ENCODE measurements at regions not wholly inside any gene's neighbourhood (a gene's known extent, or its start where the extent isn't known, plus 50 kb on each side); places are given as distances from the start of the nearest gene placed in this dataset.

DNA sequence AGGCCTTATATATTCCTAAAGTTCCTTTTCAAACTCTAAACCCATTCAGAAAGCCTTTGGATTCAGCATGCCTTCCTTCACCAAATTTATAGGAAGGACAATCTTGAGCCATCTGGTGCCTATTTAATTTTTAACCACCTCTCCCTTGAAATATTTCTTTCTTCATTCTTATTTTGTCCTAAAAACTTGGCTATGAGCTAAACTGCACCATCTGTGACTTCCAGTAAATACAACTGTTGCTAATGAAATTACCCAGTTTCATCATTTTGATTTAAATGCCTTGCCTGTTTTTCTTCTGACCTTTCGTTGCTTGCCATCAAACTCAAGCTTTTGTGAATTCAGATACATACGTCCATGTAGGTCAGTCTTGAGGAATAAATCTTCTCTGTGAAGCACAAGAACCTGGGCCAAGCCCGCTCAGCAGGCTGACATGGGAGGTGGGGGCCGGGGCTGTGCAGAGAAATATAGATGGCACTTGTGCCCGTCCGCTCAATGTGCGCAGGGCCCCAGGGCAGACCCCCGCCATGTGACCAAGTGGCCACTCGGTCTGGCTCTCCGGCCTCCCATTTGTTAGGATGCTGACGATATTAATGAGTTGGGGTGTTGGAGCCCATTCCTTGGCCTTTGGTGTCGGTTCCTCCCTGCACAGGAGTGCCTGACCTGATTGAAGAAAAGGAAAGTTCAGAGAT is 335.9 kb downstream of the VPS13C start:
- Histone ChIP-seq H2AFZ (no peak overlapping the region), H3K36me3 (ENCODE audit: low read depth) (no peaks in the 10 kb centered on the region), H3K27me3 (replicated peaks; ENCODE audit: insufficient read depth) (peaks cover 12% of the 10 kb centered on the region; the same call in 1 of the 2 replicates), H3K9me2 (ENCODE audit: insufficient read depth) (no peaks in the 10 kb centered on the region), H3K9ac (no peak overlapping the region), H3K79me2 (ENCODE audit: insufficient read depth) (no peaks in the 10 kb centered on the region), H3K9me3 (ENCODE audit: low read depth) (no peaks in the 10 kb centered on the region), H3K4me2 (ENCODE audit: unreplicated experiment) (no peak overlapping the region), H3F3A (ENCODE audit: insufficient read depth) (no peaks in the 10 kb centered on the region), H3K4me3 (no peak overlapping the region), H4K20me1 (ENCODE audit: insufficient read depth) (no peaks in the 10 kb centered on the region), H3K4me1 (ENCODE audit: insufficient read depth) (no peaks in the 10 kb centered on the region), H3K27ac (no peak overlapping the region)
- no peak for DNase-seq
- WGBS, 2 experiments (ENCODE audit: low coverage in 1 of 2, low lambda C conversion rate in 2 of 2, missing lambda C conversion rate in 2 of 2), result 50 to 55% methylated on average over 12 of the region's 12 CpGs
- in situ Hi-C loops (cut with MboI), result no loop called here
- TF ChIP-seq EZH2 (IDR thresholded peaks at IDR 0.05; ENCODE audit: insufficient read depth, poor library complexity, severe bottlenecking), result no peak
- no peak for TF ChIP-seq EZH2phosphoT487 (IDR thresholded peaks at IDR 0.05; ENCODE audit: insufficient read depth, low read depth)

DNA sequence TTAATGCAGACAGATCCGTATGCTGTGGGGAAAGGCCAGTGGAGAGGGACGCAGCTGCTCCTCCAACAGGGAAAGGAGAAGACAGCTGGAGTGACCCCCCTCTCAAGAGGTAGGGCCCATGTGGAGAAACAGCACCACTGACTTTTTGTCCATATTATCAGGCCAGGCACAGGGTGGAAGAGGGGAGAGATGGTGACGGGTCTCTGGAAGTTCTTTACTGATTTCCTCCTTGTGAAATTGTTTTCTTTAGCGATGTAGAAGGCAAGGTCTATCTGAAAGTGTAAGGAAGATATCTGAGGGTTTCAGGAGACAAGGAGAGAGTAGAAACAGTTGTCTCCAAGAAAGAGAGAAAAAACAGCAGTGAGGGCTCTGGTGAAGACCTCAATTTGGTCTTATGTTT is 338.8 kb downstream of the VPS13C start:
- Histone ChIP-seq H2AFZ (no peak overlapping the region), H4K20me1 (ENCODE audit: insufficient read depth) (no peaks in the 10 kb centered on the region), H3K4me2 (ENCODE audit: unreplicated experiment) (no peak overlapping the region), H3K36me3 (ENCODE audit: low read depth) (no peaks in the 10 kb centered on the region), H3K9me2 (ENCODE audit: insufficient read depth) (no peaks in the 10 kb centered on the region), H3K27me3 (replicated peaks; ENCODE audit: insufficient read depth) (peaks cover 3% of the 10 kb centered on the region; the same call in 1 of the 2 replicates), H3F3A (ENCODE audit: insufficient read depth) (no peaks in the 10 kb centered on the region), H3K79me2 (ENCODE audit: insufficient read depth) (no peaks in the 10 kb centered on the region), H3K4me3 (no peak overlapping the region), H3K9me3 (ENCODE audit: low read depth) (no peaks in the 10 kb centered on the region), H3K9ac (no peak overlapping the region), H3K27ac (no peak overlapping the region), H3K4me1 (ENCODE audit: insufficient read depth) (no peaks in the 10 kb centered on the region)
- TF ChIP-seq EZH2phosphoT487 (IDR thresholded peaks at IDR 0.05; ENCODE audit: insufficient read depth, low read depth), result no peak
- no peak for TF ChIP-seq EZH2 (IDR thresholded peaks at IDR 0.05; ENCODE audit: insufficient read depth, poor library complexity, severe bottlenecking)
- WGBS, 2 experiments (ENCODE audit: low coverage in 1 of 2, low lambda C conversion rate in 2 of 2, missing lambda C conversion rate in 2 of 2), result 42 to 43% methylated on average over 4 of the region's 4 CpGs
- DNase-seq, result no peak
- in situ Hi-C loops (cut with MboI), result no loop called here

DNA sequence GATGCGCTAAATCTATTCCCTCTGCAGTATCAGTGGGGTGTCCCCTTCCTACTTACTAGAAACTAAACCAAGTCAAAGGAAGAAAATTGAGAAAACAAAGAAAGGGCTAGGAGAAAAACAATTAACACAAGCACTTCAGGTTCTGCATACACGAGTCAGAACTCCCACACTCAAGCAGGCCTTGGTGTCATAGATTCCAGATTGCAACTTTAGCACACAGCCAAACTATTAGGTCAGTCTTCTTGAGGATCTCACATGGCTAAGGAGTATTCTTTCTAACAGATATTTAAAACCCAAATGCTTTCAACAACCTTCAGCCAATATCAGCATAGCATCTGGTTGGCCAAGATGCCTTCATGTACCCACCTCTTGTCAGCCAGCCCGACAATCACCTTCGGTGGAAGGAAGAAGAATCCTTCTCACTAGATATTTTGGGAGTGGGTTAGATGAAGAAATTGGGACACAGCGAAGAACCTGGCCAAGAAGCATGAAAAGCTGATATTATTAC is 340.0 kb downstream of the VPS13C start:
- in situ Hi-C loops (cut with MboI), result no loop called here
- TF ChIP-seq EZH2phosphoT487 (IDR thresholded peaks at IDR 0.05; ENCODE audit: insufficient read depth, low read depth), result no peak
- Histone ChIP-seq H2AFZ (no peak overlapping the region), H3K9ac (no peak overlapping the region), H3K9me2 (ENCODE audit: insufficient read depth) (no peaks in the 10 kb centered on the region), H3K4me3 (no peak overlapping the region), H3K27me3 (replicated peaks; ENCODE audit: insufficient read depth) (peaks cover 3% of the 10 kb centered on the region; the same call in 1 of the 2 replicates), H4K20me1 (ENCODE audit: insufficient read depth) (no peaks in the 10 kb centered on the region), H3F3A (ENCODE audit: insufficient read depth) (no peaks in the 10 kb centered on the region), H3K79me2 (ENCODE audit: insufficient read depth) (no peaks in the 10 kb centered on the region), H3K9me3 (ENCODE audit: low read depth) (no peaks in the 10 kb centered on the region), H3K4me1 (ENCODE audit: insufficient read depth) (no peaks in the 10 kb centered on the region), H3K4me2 (ENCODE audit: unreplicated experiment) (no peak overlapping the region), H3K36me3 (ENCODE audit: low read depth) (no peaks in the 10 kb centered on the region), H3K27ac (no peak overlapping the region)
- DNase-seq, result no peak
- 55 to 56% methylated on average over 5 of the region's 5 CpGs for WGBS, 2 experiments (ENCODE audit: low coverage in 1 of 2, low lambda C conversion rate in 2 of 2, missing lambda C conversion rate in 2 of 2)

DNA sequence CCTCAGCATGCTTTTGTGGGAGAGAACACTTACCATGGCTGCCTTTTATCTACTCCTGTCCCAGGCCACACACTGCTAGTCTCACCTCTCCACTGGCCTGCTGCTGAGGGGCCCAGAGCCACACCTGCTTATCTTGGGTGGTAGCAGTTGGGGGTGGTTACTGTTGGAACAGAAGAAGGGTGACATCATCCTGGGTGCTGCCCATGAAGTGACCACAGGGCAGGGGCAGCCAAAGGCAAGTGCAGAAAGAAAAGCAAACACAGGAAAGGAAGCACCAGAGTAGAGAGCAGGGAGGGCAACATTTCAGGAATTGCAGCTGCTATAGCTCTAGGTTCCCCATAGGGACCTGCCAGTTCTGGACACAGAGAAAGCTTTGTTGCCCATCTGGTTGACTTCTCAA is 345.2 kb downstream of the VPS13C start:
- in situ Hi-C loops (cut with MboI), result no loop called here
- Histone ChIP-seq H3K27ac (no peak overlapping the region), H3K79me2 (ENCODE audit: insufficient read depth) (no peaks in the 10 kb centered on the region), H3K4me2 (ENCODE audit: unreplicated experiment) (no peak overlapping the region), H2AFZ (no peak overlapping the region), H3K4me1 (ENCODE audit: insufficient read depth) (no peaks in the 10 kb centered on the region), H4K20me1 (ENCODE audit: insufficient read depth) (no peaks in the 10 kb centered on the region), H3K9me2 (ENCODE audit: insufficient read depth) (no peaks in the 10 kb centered on the region), H3K36me3 (ENCODE audit: low read depth) (no peaks in the 10 kb centered on the region), H3K9me3 (ENCODE audit: low read depth) (no peaks in the 10 kb centered on the region), H3K27me3 (replicated peaks; ENCODE audit: insufficient read depth) (no peaks in the 10 kb centered on the region), H3F3A (ENCODE audit: insufficient read depth) (no peaks in the 10 kb centered on the region), H3K9ac (no peak overlapping the region), H3K4me3 (no peak overlapping the region)
- DNase-seq, result peak; percentile 1
- TF ChIP-seq EZH2 (IDR thresholded peaks at IDR 0.05; ENCODE audit: insufficient read depth, poor library complexity, severe bottlenecking), result no peak
- TF ChIP-seq EZH2phosphoT487 (IDR thresholded peaks at IDR 0.05; ENCODE audit: insufficient read depth, low read depth), result no peak
